Astrocyte (in vitro differentiated cells and primary cell): ENCODE measurements at regions not wholly inside any gene's neighbourhood (a gene's known extent, or its start where the extent isn't known, plus 50 kb on each side); places are given as distances from the start of the nearest gene placed in this dataset.

ENCODE experiments used
- DNase-seq: peaks from one replicate; pipeline ENCODE4 v3.0.0-alpha.2; 2010; ENCODE audit warnings: low read depth
- FAIRE-seq: peaks from 2 replicates; lab custom pipeline; 2011; peaks lifted over from hg19 to GRCh38; lab: Jason Lieb, UNC
- H2AFZ ChIP-seq: 2 replicates; pipeline ENCODE4 v1.6.0; 2012; ENCODE audit warnings: low read depth, low read length, inconsistent platforms
- H3K27ac ChIP-seq: 2 replicates; pipeline ENCODE4 v1.5.1; 2011; ENCODE audit warnings: low read depth, low read length, inconsistent platforms
- H3K27me3 ChIP-seq: 2 replicates; pipeline ENCODE4 v1.6.0; 2011; ENCODE audit warnings: low read length, inconsistent platforms; ENCODE audit not compliant: insufficient read depth
- H3K36me3 ChIP-seq: 2 replicates; pipeline ENCODE4 v1.5.1; 2011; ENCODE audit warnings: low read length, inconsistent platforms; ENCODE audit not compliant: insufficient read depth
- H3K4me1 ChIP-seq: 2 replicates; pipeline ENCODE4 v1.5.1; 2011; ENCODE audit warnings: low read length, inconsistent platforms; ENCODE audit not compliant: insufficient read depth
- H3K4me2 ChIP-seq: 2 replicates; pipeline ENCODE4 v1.6.0; 2012; ENCODE audit warnings: low read length, inconsistent platforms
- H3K4me3 ChIP-seq: 2 replicates; pipeline ENCODE4 v1.5.1; 2011; ENCODE audit warnings: low read depth, mild to moderate bottlenecking, low read length, inconsistent platforms; ENCODE audit not compliant: insufficient read depth
- H3K79me2 ChIP-seq: 2 replicates; pipeline ENCODE4 v1.6.0; 2012; ENCODE audit warnings: mild to moderate bottlenecking, low read length, inconsistent platforms; ENCODE audit not compliant: insufficient read depth
- H3K9ac ChIP-seq: 2 replicates; pipeline ENCODE4 v1.6.0; 2012; ENCODE audit warnings: mild to moderate bottlenecking, low read length, inconsistent platforms
- H3K9me3 ChIP-seq: 2 replicates; pipeline ENCODE4 v1.5.1; 2012; ENCODE audit warnings: low read depth, mild to moderate bottlenecking, low read length, inconsistent platforms; ENCODE audit not compliant: insufficient read depth
- H4K20me1 ChIP-seq: 2 replicates; pipeline ENCODE4 v1.6.0; 2012; ENCODE audit warnings: low read length, inconsistent platforms; ENCODE audit not compliant: insufficient read depth
- H3K27ac Mint-ChIP-seq: one replicate; pipeline ENCODE4 v1.8.0; 2021; ENCODE audit warnings: mild to moderate bottlenecking, mixed read lengths; ENCODE audit not compliant: unreplicated experiment
- H3K27me3 Mint-ChIP-seq: one replicate; pipeline ENCODE4 v1.8.0; 2021; ENCODE audit warnings: low read depth, mixed read lengths; ENCODE audit not compliant: unreplicated experiment
- H3K36me3 Mint-ChIP-seq: one replicate; pipeline ENCODE4 v1.8.0; 2021; ENCODE audit warnings: low read depth, mixed read lengths; ENCODE audit not compliant: unreplicated experiment
- H3K4me1 Mint-ChIP-seq: one replicate; pipeline ENCODE4 v1.8.0; 2021; ENCODE audit warnings: low read depth, mixed read lengths; ENCODE audit not compliant: unreplicated experiment
- H3K4me3 Mint-ChIP-seq: one replicate; pipeline ENCODE4 v1.8.0; 2021; ENCODE audit warnings: mild to moderate bottlenecking, moderate library complexity, mixed read lengths; ENCODE audit not compliant: unreplicated experiment
- H3K9me3 Mint-ChIP-seq: one replicate; pipeline ENCODE4 v1.8.0; 2021; ENCODE audit warnings: mild to moderate bottlenecking, mixed read lengths; ENCODE audit not compliant: unreplicated experiment
- EZH2 ChIP-seq: IDR thresholded peaks from 2 replicates; pipeline ENCODE4 v1.6.1; 2012; ENCODE audit warnings: mild to moderate bottlenecking, low read length, inconsistent platforms; ENCODE audit not compliant: insufficient read depth
- TF ChIP-seq, protein P1 (sequence below): IDR thresholded peaks from 2 replicates; pipeline ENCODE4 v1.5.1; 2011; ENCODE audit warnings: low read depth, mild to moderate bottlenecking, inconsistent platforms, low read length, moderate library complexity; ENCODE audit not compliant: insufficient read depth

DNA sequence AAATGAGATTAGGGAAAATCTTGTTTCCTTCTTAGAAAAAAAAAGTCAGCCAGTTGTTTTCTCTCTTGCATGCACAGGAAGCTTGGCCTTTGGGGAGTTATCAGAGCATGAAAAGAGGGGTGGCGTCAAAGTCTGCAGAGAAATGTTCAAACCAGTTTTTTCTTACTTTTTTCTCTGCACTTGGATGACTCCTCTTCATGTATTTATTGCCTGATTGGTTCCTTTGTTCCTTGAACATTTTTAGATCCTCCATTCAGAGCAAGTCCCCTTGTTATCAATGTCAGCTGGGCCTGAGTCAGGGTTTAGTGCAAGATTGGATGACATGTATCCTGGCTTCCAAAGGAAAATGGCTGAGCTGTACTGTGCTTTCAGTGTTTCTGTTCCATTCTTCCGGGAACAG, 392.6 kb upstream of the BRINP1 start:
- Histone ChIP-seq H3K9ac (no peak overlapping the region), H3K79me2 (no peaks in the 10 kb centered on the region), H3K9me3 (no peaks in the 10 kb centered on the region), H3K4me2 (no peak overlapping the region), H3K4me3 (no peak overlapping the region), H4K20me1 (no peaks in the 10 kb centered on the region), H2AFZ (no peak overlapping the region), H3K27me3 (no peaks in the 10 kb centered on the region), H3K4me1 (no peaks in the 10 kb centered on the region), H3K27ac (no peak overlapping the region), H3K36me3 (no peaks in the 10 kb centered on the region)
- H3K4me3 Mint-ChIP-seq, result no peak overlapping the region
- no peak for TF ChIP-seq EZH2
- TF ChIP-seq, protein P1, sequence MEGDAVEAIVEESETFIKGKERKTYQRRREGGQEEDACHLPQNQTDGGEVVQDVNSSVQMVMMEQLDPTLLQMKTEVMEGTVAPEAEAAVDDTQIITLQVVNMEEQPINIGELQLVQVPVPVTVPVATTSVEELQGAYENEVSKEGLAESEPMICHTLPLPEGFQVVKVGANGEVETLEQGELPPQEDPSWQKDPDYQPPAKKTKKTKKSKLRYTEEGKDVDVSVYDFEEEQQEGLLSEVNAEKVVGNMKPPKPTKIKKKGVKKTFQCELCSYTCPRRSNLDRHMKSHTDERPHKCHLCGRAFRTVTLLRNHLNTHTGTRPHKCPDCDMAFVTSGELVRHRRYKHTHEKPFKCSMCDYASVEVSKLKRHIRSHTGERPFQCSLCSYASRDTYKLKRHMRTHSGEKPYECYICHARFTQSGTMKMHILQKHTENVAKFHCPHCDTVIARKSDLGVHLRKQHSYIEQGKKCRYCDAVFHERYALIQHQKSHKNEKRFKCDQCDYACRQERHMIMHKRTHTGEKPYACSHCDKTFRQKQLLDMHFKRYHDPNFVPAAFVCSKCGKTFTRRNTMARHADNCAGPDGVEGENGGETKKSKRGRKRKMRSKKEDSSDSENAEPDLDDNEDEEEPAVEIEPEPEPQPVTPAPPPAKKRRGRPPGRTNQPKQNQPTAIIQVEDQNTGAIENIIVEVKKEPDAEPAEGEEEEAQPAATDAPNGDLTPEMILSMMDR, result no peak
- DNase-seq, result no peak
- FAIRE-seq, result no peak
- H3K27me3 Mint-ChIP-seq, result peaks cover 9% of the 10 kb centered on the region
- H3K9me3 Mint-ChIP-seq, result no peaks in the 10 kb centered on the region
- H3K4me1 Mint-ChIP-seq, result no peaks in the 10 kb centered on the region
- no peak overlapping the region for H3K27ac Mint-ChIP-seq
- no peaks in the 10 kb centered on the region for H3K36me3 Mint-ChIP-seq

- H3K4me3 ChIP-seq, result no peak overlapping the region
- H3K9ac ChIP-seq, result no peak overlapping the region
- Mint-ChIP-seq H3K36me3 (no peaks in the 10 kb centered on the region), H3K4me1 (no peaks in the 10 kb centered on the region), H3K27ac (no peak overlapping the region), H3K4me3 (no peak overlapping the region), H3K27me3 (peaks cover 9% of the 10 kb centered on the region), H3K9me3 (no peaks in the 10 kb centered on the region)
- H3K9me3 ChIP-seq, result no peaks in the 10 kb centered on the region
- no peaks in the 10 kb centered on the region for H3K27me3 ChIP-seq
- no peaks in the 10 kb centered on the region for H3K79me2 ChIP-seq
- TF ChIP-seq, protein P1, result no peak
- no peak for TF ChIP-seq EZH2
- no peaks in the 10 kb centered on the region for H3K4me1 ChIP-seq
- no peak overlapping the region for H3K27ac ChIP-seq
- FAIRE-seq (no peak), DNase-seq (no peak)
- H4K20me1 ChIP-seq, result no peaks in the 10 kb centered on the region
- H2AFZ ChIP-seq, result no peak overlapping the region
- H3K36me3 ChIP-seq, result no peaks in the 10 kb centered on the region
- H3K4me2 ChIP-seq, result no peak overlapping the region
Measured at GRCh38 chr9:119758990-119759389, 389.8 kb upstream of the BRINP1 start.

GRCh38 chr9:119758241-119758640, 389.0 kb upstream of the BRINP1 start:
- Mint-ChIP-seq H3K27me3 (peaks cover 9% of the 10 kb centered on the region), H3K4me3 (no peak overlapping the region), H3K27ac (no peak overlapping the region), H3K36me3 (no peaks in the 10 kb centered on the region), H3K4me1 (no peaks in the 10 kb centered on the region), H3K9me3 (no peaks in the 10 kb centered on the region)
- TF ChIP-seq, protein P1, result no peak
- TF ChIP-seq EZH2, result no peak
- no peaks in the 10 kb centered on the region for H3K9me3 ChIP-seq
- H3K4me2 ChIP-seq, result no peak overlapping the region
- H3K27ac ChIP-seq, result no peak overlapping the region
- no peak overlapping the region for H2AFZ ChIP-seq
- DNase-seq (no peak), FAIRE-seq (no peak)
- H3K79me2 ChIP-seq, result no peaks in the 10 kb centered on the region
- no peak overlapping the region for H3K9ac ChIP-seq
- no peaks in the 10 kb centered on the region for H3K36me3 ChIP-seq
- H3K27me3 ChIP-seq, result no peaks in the 10 kb centered on the region
- H3K4me3 ChIP-seq, result no peak overlapping the region
- H3K4me1 ChIP-seq, result no peaks in the 10 kb centered on the region
- H4K20me1 ChIP-seq, result no peaks in the 10 kb centered on the region
